Spinal cord (tissue), 9 donors: ENCODE measurements at regions not wholly inside any gene's neighbourhood (a gene's known extent, or its start where the extent isn't known, plus 50 kb on each side); places are given as distances from the start of the nearest gene placed in this dataset.
"Not testable (repeated sequence)": the region's sequence is repeated elsewhere in the genome, so short reads cannot be mapped to it uniquely, and the experiment has no call there.

Experiments used
- DNase-seq, 6 donors: peaks; one replicate each; pipeline versions ENCODE4 v3.0.0 to v3.0.0-alpha.2; 2013 to 2015; ENCODE audit warnings: low spot score in 6 of 6, low read depth in 4 of 6
- H3K27ac ChIP-seq: one replicate; pipeline ENCODE4 v1.5.1; 2013; ENCODE audit warnings: low read depth, low read length, control low read depth
- H3K27me3 ChIP-seq: one replicate; pipeline ENCODE4 v1.6.1; 2013; ENCODE audit warnings: low read length; ENCODE audit not compliant: control insufficient read depth, insufficient read depth
- H3K36me3 ChIP-seq: one replicate; pipeline ENCODE4 v1.6.1; 2013; ENCODE audit warnings: low read length; ENCODE audit not compliant: control insufficient read depth, insufficient read depth
- H3K4me1 ChIP-seq: one replicate; pipeline ENCODE4 v1.6.1; 2013; ENCODE audit warnings: low read length; ENCODE audit not compliant: control insufficient read depth, insufficient read depth
- H3K4me3 ChIP-seq: one replicate; pipeline ENCODE4 v1.5.1; 2013; ENCODE audit warnings: low read depth, low read length, control low read depth
- H3K9me3 ChIP-seq: one replicate; pipeline ENCODE4 v1.6.1; 2013; ENCODE audit warnings: low read length; ENCODE audit not compliant: control insufficient read depth, insufficient read depth
- WGBS: methylation state at CpG from one replicate; pipeline ENCODE4 v1.1.5; 2013; ENCODE audit warnings: missing lambda C conversion rate; ENCODE audit not compliant: insufficient coverage; 5-methylcytosine and 5-hydroxymethylcytosine counted together
- donor health status: healthy.

- H3K4me1 ChIP-seq: no peaks in the 10 kb centered on the region
- H3K9me3 ChIP-seq: no peaks in the 10 kb centered on the region
- no peaks in the 10 kb centered on the region for H3K36me3 ChIP-seq
- no peak for DNase-seq
- H3K4me3 ChIP-seq: no peak overlapping the region
- no peaks in the 10 kb centered on the region for H3K27me3 ChIP-seq
- no peak overlapping the region for H3K27ac ChIP-seq
- no CpG with 5 or more reads among the region's 1 CpG for WGBS
Observed at GRCh38 chr3:134721214-134721613, 70.4 kb upstream of the KY start.

GRCh38 chr3:134722969-134723368 is 72.1 kb upstream of the EPHB1 start:
- Histone ChIP-seq H3K36me3 (no peaks in the 10 kb centered on the region), H3K4me1 (peaks cover 4% of the 10 kb centered on the region), H3K9me3 (no peaks in the 10 kb centered on the region), H3K4me3 (no peak overlapping the region), H3K27me3 (no peaks in the 10 kb centered on the region), H3K27ac (no peak overlapping the region)
- no peak for DNase-seq
- 63% methylated on average over 1 of the region's 2 CpGs for WGBS

GRCh38 chr3:134729649-134730048 is 65.4 kb upstream of the EPHB1 start:
- no peak overlapping the region for H3K4me3 ChIP-seq
- no peak overlapping the region for H3K27ac ChIP-seq
- H3K27me3 ChIP-seq: no peaks in the 10 kb centered on the region
- WGBS: 71% methylated on average over 2 of the region's 3 CpGs
- peaks cover 4% of the 10 kb centered on the region for H3K4me1 ChIP-seq
- no peaks in the 10 kb centered on the region for H3K36me3 ChIP-seq
- no peak for DNase-seq
- H3K9me3 ChIP-seq: no peaks in the 10 kb centered on the region

- 93% methylated on average over 1 of the region's 2 CpGs for WGBS
- no peaks in the 10 kb centered on the region for H3K36me3 ChIP-seq
- H3K27me3 ChIP-seq: no peaks in the 10 kb centered on the region
- DNase-seq: no peak
- no peaks in the 10 kb centered on the region for H3K9me3 ChIP-seq
- no peaks in the 10 kb centered on the region for H3K4me1 ChIP-seq
- no peak overlapping the region for H3K27ac ChIP-seq
- H3K4me3 ChIP-seq: no peak overlapping the region
Observed at GRCh38 chr3:134737516-134737915, 57.5 kb upstream of the EPHB1 start.

GRCh38 chr3:134740077-134740476 is 55.0 kb upstream of the EPHB1 start:
- WGBS: 80% methylated on average over 2 of the region's 7 CpGs

GRCh38 chr3:134742202-134742601 is 52.9 kb upstream of the EPHB1 start:
- Histone ChIP-seq H3K27me3 (no peaks in the 10 kb centered on the region), H3K9me3 (no peaks in the 10 kb centered on the region), H3K4me3 (no peak overlapping the region), H3K4me1 (no peaks in the 10 kb centered on the region), H3K27ac (no peak overlapping the region), H3K36me3 (no peaks in the 10 kb centered on the region)
- no peak for DNase-seq
- WGBS: 88% methylated on average over 1 of the region's 1 CpG

More at GRCh38 chr3:134740077-134740476, 55.0 kb upstream of the EPHB1 start:
- H3K27ac ChIP-seq, DNase-seq, H3K27me3 ChIP-seq, H3K9me3 ChIP-seq, H3K4me1 ChIP-seq, H3K36me3 ChIP-seq, H3K4me3 ChIP-seq: not testable (repeated sequence)

- H3K36me3 ChIP-seq: no peaks in the 10 kb centered on the region
- no CpG with 5 or more reads among the region's 1 CpG for WGBS
- H3K9me3 ChIP-seq: no peaks in the 10 kb centered on the region
- H3K27me3 ChIP-seq: no peaks in the 10 kb centered on the region
- DNase-seq: no peak
- H3K27ac ChIP-seq: no peak overlapping the region
- no peaks in the 10 kb centered on the region for H3K4me1 ChIP-seq
- no peak overlapping the region for H3K4me3 ChIP-seq
Observed at GRCh38 chr3:134743006-134743405, 52.1 kb upstream of the EPHB1 start.
